GM21723 (cell line): ENCODE measurements at regions not wholly inside any gene's neighbourhood (a gene's known extent, or its start where the extent isn't known, plus 50 kb on each side); places are given as distances from the start of the nearest gene placed in this dataset.

Experiments used
- ATAC-seq: cut with Tn5 transposase; IDR thresholded peaks from one replicate; pipeline ENCODE4 v1.9.1; 2021; ENCODE audit warnings: mild to moderate bottlenecking, moderate library complexity; ENCODE audit not compliant: unreplicated experiment

DNA sequence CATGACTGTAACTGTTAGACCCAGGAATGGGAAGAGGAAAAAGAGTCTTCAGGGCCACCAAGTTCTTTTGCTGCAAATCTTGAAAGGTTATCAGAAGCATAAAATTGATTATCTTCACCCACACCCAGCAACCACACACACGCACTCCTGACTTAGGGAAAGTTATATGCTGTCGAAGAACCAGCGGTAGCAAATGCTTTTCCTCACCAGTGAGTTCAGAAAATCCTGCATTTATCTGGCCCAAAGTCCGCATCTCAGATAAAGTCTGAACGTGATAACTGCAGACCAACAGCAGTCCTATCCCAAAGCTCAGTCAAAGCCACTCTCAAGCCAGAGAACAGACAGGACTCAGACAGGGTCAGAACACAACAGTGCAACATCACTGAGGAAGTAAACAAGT, 115.6 kb downstream of the IRS2 start:
- ATAC-seq: no peak

- ATAC-seq: no peak
Measured at GRCh38 chr13:109669956-109670355, 116.4 kb downstream of the IRS2 start.

- no peak for ATAC-seq
Measured at GRCh38 chr13:109669234-109669612, 117.2 kb downstream of the IRS2 start.

DNA sequence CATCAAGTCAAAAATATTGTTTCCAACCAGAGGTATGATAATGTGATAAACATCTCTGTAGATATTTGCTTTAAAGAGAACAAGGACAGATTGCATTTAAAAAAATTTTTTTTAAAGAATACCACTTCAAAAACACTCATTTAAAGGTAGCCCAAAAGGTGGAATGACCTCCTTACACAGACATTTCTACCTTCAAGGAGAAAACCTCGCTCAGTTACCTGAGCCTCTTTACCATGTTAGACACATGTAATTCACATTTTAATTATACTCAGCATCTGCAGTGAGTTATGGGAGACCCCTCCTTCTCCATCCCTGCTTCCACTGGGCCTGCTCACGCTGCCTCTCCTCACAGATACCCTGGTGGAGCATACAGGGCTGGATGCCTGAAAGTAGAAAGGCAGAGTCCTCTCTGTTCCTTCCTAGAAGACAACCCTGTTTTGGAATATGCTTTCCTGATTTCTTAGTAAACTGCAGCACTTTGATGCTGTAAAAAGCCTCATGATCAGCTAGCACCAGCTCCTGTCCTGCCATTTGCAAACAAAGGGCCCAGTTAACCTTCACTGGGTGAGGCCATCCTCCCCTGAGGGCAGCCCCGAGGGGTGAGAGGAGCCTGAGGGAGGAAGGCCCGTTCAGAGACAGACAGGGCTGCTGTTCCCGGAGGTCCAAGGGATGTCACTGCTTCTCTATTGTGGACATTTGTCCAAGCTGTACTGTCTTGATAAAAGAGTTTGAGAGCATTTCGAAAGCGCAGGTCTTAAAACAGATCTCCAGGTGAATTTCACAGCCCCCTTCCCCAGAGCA, 117.8 kb downstream of the IRS2 start:
- ATAC-seq: no peak

- ATAC-seq: no peak
Measured at GRCh38 chr13:109667807-109668291, 118.5 kb downstream of the IRS2 start.

GRCh38 chr13:109667056-109667455, 119.3 kb downstream of the IRS2 start:
- no peak for ATAC-seq

DNA sequence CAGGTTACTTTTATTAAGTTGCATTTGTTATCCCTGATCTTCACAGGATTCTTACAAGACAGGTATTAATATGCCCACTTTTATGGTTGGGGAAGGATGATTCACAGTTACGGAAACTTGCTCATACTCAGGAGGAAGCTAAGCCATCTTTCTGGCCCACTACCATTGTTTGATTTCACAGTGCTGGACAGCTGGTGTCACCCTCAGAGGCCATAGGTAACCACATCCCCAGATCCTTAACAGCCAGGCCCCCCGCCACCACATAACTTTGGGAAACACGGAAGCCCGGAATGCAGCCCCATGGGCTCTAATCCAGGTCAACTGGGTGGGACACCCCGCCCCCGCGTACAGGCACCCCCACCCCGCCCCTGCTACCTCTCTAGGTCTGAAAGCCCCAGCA, 119.7 kb downstream of the IRS2 start:
- no peak for ATAC-seq

DNA sequence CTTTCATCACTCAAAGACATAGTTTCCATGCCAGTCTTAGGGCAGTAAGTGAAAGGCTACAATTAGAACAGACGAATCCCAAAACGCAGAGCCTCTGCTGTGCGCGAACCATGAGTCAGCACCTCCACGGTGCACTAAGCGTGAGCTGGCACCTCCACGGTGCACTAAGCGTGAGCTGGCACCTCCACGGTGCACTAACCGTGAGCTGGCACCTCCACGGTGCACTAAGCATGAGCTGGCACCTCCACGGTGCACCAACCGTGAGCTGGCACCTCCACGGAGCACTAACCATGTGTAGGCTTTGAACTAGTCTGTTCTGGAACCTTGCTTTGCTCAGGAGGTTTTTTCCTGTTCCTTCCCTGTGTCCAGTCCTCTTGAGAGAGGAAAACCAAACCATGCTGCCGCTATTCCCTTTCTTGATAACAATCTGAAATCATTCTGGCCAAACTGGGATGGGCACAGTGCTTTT, 120.6 kb downstream of the IRS2 start:
- ATAC-seq: no peak

GRCh38 chr13:109665240-109665639, 121.1 kb downstream of the IRS2 start:
- no peak for ATAC-seq

DNA sequence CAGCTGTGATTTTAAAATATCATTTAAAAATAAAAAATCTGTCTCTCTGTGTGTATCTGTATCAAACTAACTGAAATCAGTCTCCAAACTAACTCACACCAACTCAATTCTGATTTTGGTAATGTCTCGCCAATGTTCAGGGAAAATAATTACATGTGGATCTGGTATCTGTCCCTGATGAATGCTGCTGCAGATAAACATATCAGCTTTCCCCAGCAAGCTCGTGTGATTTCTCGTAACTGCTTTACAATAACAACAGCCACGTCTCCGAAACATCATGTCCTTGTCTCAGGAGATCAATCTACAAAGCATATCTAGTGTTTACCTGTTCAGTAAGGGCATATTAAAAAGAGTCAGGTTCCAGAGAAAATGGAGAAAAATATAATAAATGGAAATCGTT, 129.0 kb downstream of the IRS2 start:
- no peak for ATAC-seq

GRCh38 chr13:109656206-109656605, 130.2 kb downstream of the IRS2 start:
- no peak for ATAC-seq

DNA sequence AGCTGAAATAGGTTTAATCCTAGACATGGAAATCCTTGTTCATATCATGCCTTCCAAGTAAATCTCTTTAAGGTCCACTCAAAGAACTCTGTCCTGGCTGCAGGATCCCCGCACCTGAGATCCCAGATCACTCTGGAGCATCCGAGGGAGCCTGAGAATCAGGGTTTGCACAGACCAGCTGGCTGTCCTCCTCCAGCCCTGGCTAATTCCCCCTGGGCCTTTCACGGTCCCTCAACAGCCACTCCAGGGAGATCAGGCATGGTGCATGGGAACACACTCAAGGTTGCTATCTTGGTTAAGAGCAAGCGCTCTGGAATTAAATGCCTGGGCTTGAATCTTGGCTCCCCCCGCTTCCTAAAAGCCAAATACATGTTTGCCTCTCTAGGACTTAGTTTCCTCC, 130.8 kb downstream of the IRS2 start:
- ATAC-seq: no peak

DNA sequence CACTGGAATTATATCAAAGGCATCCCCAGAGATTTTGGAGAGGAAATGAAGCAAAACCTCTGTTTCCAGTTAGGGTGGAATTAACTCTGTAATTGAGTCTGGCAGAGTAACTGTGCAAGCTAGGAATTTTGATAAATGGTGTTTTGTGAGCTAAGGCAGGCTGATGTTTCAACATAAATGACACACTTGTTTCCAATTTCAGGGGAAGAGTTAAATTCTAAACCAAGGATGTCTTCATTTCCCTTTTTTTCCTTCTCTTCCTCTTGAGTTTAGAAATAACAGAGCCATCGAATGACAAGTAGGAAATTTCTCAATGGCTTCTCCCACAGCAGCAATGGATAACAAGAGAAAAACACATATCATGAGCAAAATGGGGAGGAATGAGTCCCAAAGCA, 131.2 kb downstream of the IRS2 start:
- no peak for ATAC-seq

DNA sequence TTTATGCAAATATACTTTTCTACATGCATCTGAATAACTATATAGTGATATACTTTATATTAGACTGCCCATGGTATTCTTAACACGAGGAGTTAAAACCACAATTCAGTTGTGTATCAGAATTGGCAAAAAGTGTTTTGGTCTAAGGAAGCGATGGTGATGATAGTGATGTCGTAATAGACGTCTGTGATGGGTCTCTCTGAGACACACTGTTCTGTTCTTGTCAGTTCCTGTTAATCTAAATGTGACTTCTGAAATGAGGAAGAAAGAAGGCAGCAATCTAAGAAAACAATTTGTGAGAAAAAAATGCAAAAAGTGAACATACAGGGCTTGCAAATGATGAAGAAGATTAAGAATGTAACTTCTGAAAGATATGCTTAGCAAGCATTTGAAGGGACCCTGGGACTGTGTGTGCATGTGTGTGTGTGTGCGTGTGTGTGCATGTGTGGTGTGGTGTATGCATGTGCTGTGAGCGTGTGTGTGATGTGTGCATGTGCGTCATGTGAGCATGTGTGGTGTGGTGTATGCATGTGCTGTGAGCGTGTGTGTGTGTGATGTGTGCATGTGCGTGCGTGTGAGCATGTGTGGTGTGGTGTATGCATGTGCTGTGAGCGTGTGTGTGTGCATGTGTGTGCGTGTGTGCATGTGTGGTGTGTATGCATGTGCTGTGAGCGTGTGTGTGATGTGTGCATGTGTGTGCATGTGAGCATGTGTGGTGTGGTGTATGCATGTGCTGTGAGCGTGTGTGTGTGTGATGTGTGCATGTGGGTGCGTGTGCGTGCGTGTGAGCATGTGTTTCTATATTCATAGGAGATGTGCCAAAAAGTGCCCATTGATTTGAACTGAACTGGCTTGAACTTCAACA, 131.8 kb downstream of the IRS2 start:
- no peak for ATAC-seq

DNA sequence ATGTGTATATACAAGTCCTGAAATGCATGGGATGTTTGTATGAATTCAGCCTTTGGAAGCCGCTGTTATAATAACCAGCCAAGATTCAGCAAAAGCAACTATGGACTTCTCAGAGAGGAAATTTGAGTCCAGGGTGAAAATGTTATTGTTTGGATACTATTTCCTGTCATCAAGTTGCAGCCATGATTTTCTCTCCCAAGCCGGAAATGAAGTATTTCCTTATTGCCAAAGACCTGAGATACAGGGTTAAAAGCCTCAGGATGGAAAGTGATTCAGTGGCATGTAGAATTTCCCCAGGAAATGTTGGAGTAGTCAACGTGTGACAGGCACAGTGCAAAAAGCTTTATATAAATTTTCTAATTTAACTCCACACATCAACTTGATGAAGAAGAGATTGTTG, 133.9 kb downstream of the IRS2 start:
- ATAC-seq: no peak

DNA sequence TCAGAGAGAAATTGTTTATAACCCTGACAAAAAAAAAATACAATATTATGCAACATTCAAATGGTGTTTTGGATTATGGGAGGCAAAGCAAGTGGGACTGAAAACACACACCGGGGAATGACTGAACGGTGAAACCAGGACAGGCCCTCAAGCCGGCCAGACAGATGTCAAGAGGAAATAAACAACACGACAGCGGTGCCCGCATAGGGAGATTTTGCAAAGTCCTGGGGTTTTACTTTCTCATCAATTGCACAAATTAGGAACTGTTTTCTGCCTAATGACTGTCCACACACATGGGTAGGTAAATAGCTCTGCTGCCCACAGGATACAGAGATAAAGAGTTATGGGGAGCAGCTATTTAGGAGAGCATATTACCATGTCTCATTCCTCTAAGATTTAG, 134.5 kb downstream of the IRS2 start:
- no peak for ATAC-seq

DNA sequence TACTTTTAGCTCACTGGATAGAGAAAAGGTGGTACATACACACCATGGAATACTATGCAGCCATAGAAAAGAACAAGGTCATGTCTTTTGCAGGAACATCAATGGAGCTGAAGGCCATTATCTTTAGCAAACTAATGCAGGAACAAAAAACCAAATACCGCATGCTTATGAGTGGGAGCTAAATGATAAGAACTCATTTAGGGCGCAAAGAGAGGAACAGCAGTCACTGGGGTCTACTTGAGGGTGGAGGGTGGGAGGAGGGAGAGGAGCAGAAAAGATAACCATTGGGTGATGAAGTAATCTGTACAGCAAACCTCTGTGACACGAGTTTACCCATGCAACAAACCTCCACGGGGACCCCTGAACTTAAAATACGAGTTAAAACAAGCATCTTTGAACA, 135.1 kb downstream of the IRS2 start:
- no peak for ATAC-seq

- no peak for ATAC-seq
Measured at GRCh38 chr13:109650861-109651260, 135.5 kb downstream of the IRS2 start.

DNA sequence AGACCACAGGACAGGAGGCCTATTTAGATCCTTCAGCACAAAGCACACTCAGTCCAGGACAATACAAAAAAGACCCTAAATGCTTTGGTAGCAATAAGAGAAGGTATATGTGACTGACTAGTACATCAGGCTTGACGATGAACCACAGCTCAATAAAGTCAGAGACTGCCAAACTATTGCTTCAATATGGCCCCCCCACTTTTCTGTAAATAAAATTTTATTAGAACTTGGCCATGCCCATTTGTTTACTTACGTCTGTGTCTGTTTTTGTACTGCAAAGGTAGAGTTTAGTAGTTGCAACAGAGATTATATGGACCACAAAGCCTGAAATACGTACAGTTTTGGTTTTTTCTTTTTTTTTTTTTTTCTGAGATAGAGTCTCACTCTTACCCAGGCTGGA, 136.7 kb downstream of the IRS2 start:
- no peak for ATAC-seq

DNA sequence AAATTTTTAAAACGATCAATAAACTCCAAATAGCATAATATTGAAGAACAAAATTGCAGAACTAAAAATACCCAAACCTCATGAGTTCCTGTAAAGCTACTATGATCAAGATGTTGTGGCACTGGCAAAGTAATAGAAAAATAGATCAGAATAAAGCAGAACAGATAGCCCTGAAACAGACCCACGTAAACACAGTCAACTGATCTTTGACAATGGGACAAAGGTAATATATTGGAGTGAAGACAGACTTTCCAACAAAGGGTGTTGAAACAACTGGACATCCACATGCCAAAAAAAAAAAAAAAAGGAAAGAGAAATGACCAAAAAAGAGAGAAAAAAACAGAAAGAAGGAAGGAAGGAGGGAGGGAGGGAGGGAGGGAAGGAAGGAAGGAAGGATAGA, 138.7 kb downstream of the IRS2 start:
- no peak for ATAC-seq

DNA sequence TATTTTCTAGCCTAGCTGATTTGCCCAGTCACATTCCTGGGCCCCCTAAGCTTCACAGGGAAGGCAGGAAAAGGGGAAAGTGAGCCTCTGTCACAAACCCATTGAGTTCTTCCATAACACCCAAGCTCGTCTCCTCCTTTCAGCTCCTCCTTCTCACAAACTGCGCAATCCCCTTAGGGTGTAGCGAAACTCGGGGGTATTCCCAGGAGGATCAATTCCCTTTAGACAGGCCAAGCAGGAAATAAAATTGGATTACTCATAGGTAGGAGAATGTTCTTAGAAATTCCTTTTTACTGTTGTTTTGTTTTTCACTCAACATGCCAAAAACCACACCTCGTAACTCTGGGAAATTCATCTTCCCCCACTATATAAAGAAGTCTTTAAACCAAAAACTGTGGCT, 139.3 kb downstream of the IRS2 start:
- no peak for ATAC-seq

GRCh38 chr13:109646423-109646822, 140.0 kb downstream of the IRS2 start:
- no peak for ATAC-seq
